RWPE2 (cell line): ENCODE measurements at regions not wholly inside any gene's neighbourhood (a gene's known extent, or its start where the extent isn't known, plus 50 kb on each side); places are given as distances from the start of the nearest gene placed in this dataset.

Experiments used
- ATAC-seq: fragments of 200-7000 bp; cut with Tn5 transposase; 3 replicates; pipeline ENCODE4 v1.9.1; 2021; ENCODE audit warnings: low read depth
- DNase-seq: peaks from one replicate; pipeline ENCODE4 v3.0.0-alpha.2; 2020; ENCODE audit warnings: low spot score
- H3K27ac ChIP-seq: fragments of 450-650 bp; 2 replicates; pipeline ENCODE4 v1.5.1; 2017; ENCODE audit warnings: mild to moderate bottlenecking; ENCODE audit not compliant: poor library complexity, severe bottlenecking
- H3K27me3 ChIP-seq: fragments of 250-450 bp; sonication (Bioruptor Pico); 2 replicates; pipeline ENCODE4 v1.5.1; 2021; ENCODE audit warnings: mild to moderate bottlenecking, moderate library complexity; ENCODE audit not compliant: insufficient read depth, poor library complexity, severe bottlenecking
- H3K36me3 ChIP-seq: fragments of 250-450 bp; sonication (Bioruptor Pico); 2 replicates; pipeline ENCODE4 v1.5.1; 2020; ENCODE audit warnings: low read depth, mild to moderate bottlenecking, moderate library complexity
- H3K4me1 ChIP-seq: fragments of 250-450 bp; sonication (Bioruptor Pico); 2 replicates; pipeline ENCODE4 v1.5.1; 2021; ENCODE audit warnings: mild to moderate bottlenecking, moderate library complexity; ENCODE audit not compliant: insufficient read depth, poor library complexity, severe bottlenecking
- H3K4me3 ChIP-seq: fragments of 250-450 bp; sonication (Bioruptor Pico); 2 replicates; pipeline ENCODE4 v1.5.1; 2021; ENCODE audit warnings: mild to moderate bottlenecking, moderate library complexity; ENCODE audit not compliant: severe bottlenecking
- H3K9me3 ChIP-seq: fragments of 250-450 bp; sonication (Bioruptor Pico); 2 replicates; pipeline ENCODE4 v1.5.1; 2021; ENCODE audit warnings: mild to moderate bottlenecking, moderate library complexity; ENCODE audit not compliant: severe bottlenecking
- CTCF ChIP-seq: fragments of 450-650 bp; IDR thresholded peaks from one replicate; pipeline ENCODE4 v1.5.1; 2017; ENCODE audit warnings: mild to moderate bottlenecking, moderate library complexity; ENCODE audit not compliant: poor library complexity, severe bottlenecking

- no peak overlapping the region for H3K27ac ChIP-seq
Observed at GRCh38 chr2:42902939-42903709, 110.7 kb upstream of the HAAO start.

GRCh38 chr2:42901076-42901640 lies 108.8 kb upstream of the HAAO start:
- no peaks in the 10 kb centered on the region for H3K27me3 ChIP-seq
- no peak overlapping the region for H3K27ac ChIP-seq
- H3K4me1 ChIP-seq: peaks cover 5% of the 10 kb centered on the region
- no peak for DNase-seq
- H3K4me3 ChIP-seq: no peak overlapping the region
- H3K9me3 ChIP-seq: no peaks in the 10 kb centered on the region
- no peak for ATAC-seq
- no peaks in the 10 kb centered on the region for H3K36me3 ChIP-seq
- TF ChIP-seq CTCF: no peak

More at GRCh38 chr2:42902939-42903709, 110.7 kb upstream of the HAAO start:
- ATAC-seq (no peak), DNase-seq (no peak)
- Histone ChIP-seq H3K27me3 (no peaks in the 10 kb centered on the region), H3K9me3 (no peaks in the 10 kb centered on the region), H3K4me1 (peaks cover 9% of the 10 kb centered on the region), H3K4me3 (no peak overlapping the region), H3K36me3 (no peaks in the 10 kb centered on the region)
- no peak for TF ChIP-seq CTCF

- no peaks in the 10 kb centered on the region for H3K36me3 ChIP-seq
- TF ChIP-seq CTCF: no peak
- ATAC-seq (no peak), DNase-seq (no peak)
- H3K4me3 ChIP-seq: no peak overlapping the region
- no peaks in the 10 kb centered on the region for H3K27me3 ChIP-seq
- no peaks in the 10 kb centered on the region for H3K9me3 ChIP-seq
- peaks cover 4% of the 10 kb centered on the region for H3K4me1 ChIP-seq
- H3K27ac ChIP-seq: no peak overlapping the region
Observed at GRCh38 chr2:42900289-42900891, 108.0 kb upstream of the HAAO start.

GRCh38 chr2:42897358-42897757 lies 105.0 kb upstream of the HAAO start:
- no peaks in the 10 kb centered on the region for H3K27me3 ChIP-seq
- no peak for TF ChIP-seq CTCF
- H3K36me3 ChIP-seq: no peaks in the 10 kb centered on the region
- peaks cover 4% of the 10 kb centered on the region for H3K4me1 ChIP-seq
- DNase-seq (no peak), ATAC-seq (no peak)
- H3K4me3 ChIP-seq: no peak overlapping the region
- peak overlapping the region; percentile 51 for H3K27ac ChIP-seq
- no peaks in the 10 kb centered on the region for H3K9me3 ChIP-seq

- Histone ChIP-seq H3K9me3 (no peaks in the 10 kb centered on the region), H3K4me3 (no peak overlapping the region), H3K36me3 (no peaks in the 10 kb centered on the region), H3K4me1 (peaks cover 4% of the 10 kb centered on the region), H3K27ac (no peak overlapping the region), H3K27me3 (no peaks in the 10 kb centered on the region)
- no peak for ATAC-seq
- DNase-seq: no peak
- no peak for TF ChIP-seq CTCF
Observed at GRCh38 chr2:42895791-42896135, 103.4 kb upstream of the HAAO start.
